Keratinocyte (primary cell): ENCODE measurements at regions not wholly inside any gene's neighbourhood (a gene's known extent, or its start where the extent isn't known, plus 50 kb on each side); places are given as distances from the start of the nearest gene placed in this dataset.
"Not testable (repeated sequence)": the region's sequence is repeated elsewhere in the genome, so short reads cannot be mapped to it uniquely, and the experiment has no call there.

Experiments used
- DNase-seq: peaks from one replicate; pipeline ENCODE4 v3.0.0-alpha.2; 2011; ENCODE audit warnings: low read depth, missing footprints, low spot score
- FAIRE-seq: peaks from 2 replicates; lab custom pipeline; 2011; peaks lifted over from hg19 to GRCh38; lab: Jason Lieb, UNC
- H2AFZ ChIP-seq: 2 replicates; pipeline ENCODE4 v1.6.0; 2012; ENCODE audit warnings: low read length, control low read depth, inconsistent platforms; ENCODE audit not compliant: control insufficient read depth
- H3K27ac ChIP-seq: 2 replicates; pipeline ENCODE4 v1.5.1; 2011; ENCODE audit warnings: low read length; ENCODE audit not compliant: control insufficient read depth, insufficient read depth
- H3K27me3 ChIP-seq: 3 replicates; pipeline ENCODE4 v1.6.0; 2011; ENCODE audit warnings: low read length; ENCODE audit not compliant: control insufficient read depth, insufficient read depth; ENCODE audit errors: extremely low read depth
- H3K36me3 ChIP-seq, 2 experiments: 2 replicates in 1 of 2; 3 replicates in 1 of 2; pipeline ENCODE4 v1.5.1; 2011; ENCODE audit warnings: low read length in 2 of 2, mild to moderate bottlenecking in 1 of 2; ENCODE audit not compliant: control insufficient read depth in 2 of 2, insufficient read depth in 2 of 2; ENCODE audit errors: extremely low read depth in 1 of 2
- H3K4me1 ChIP-seq: 3 replicates; pipeline ENCODE4 v1.5.1; 2011; ENCODE audit warnings: low read length; ENCODE audit not compliant: control insufficient read depth, insufficient read depth; ENCODE audit errors: extremely low read depth
- H3K4me2 ChIP-seq: 3 replicates; pipeline ENCODE4 v1.6.0; 2011; ENCODE audit warnings: low read depth, low read length; ENCODE audit not compliant: control insufficient read depth, insufficient read depth; ENCODE audit errors: extremely low read depth
- H3K4me3 ChIP-seq, 3 experiments: fragments of 200-600 bp in 1 of 3; sonication (generic) in 1 of 3; 2 replicates in 2 of 3; 3 replicates in 1 of 3; pipeline ENCODE4 v1.5.1; 2011 to 2016; ENCODE audit warnings: low read length in 3 of 3, mild to moderate bottlenecking in 3 of 3, control low read depth in 2 of 3, inconsistent platforms in 1 of 3, low read depth in 1 of 3, mixed read lengths in 1 of 3, mixed run types in 1 of 3, moderate library complexity in 1 of 3; ENCODE audit not compliant: control insufficient read depth in 2 of 3, insufficient read depth in 2 of 3; ENCODE audit errors: extremely low read depth in 1 of 3
- H3K79me2 ChIP-seq: 2 replicates; pipeline ENCODE4 v1.6.0; 2012; ENCODE audit warnings: low read length; ENCODE audit not compliant: control insufficient read depth, insufficient read depth
- H3K9ac ChIP-seq: 3 replicates; pipeline ENCODE4 v1.6.0; 2011; ENCODE audit warnings: low read length; ENCODE audit not compliant: control insufficient read depth, insufficient read depth; ENCODE audit errors: extremely low read depth
- H3K9me1 ChIP-seq: 3 replicates; pipeline ENCODE4 v1.6.0; 2011; ENCODE audit warnings: low read length; ENCODE audit not compliant: control insufficient read depth, insufficient read depth; ENCODE audit errors: extremely low read depth
- H3K9me3 ChIP-seq: 2 replicates; pipeline ENCODE4 v1.5.1; 2012; ENCODE audit warnings: low read depth, low read length; ENCODE audit not compliant: control insufficient read depth
- H4K20me1 ChIP-seq: 3 replicates; pipeline ENCODE4 v1.6.0; 2011; ENCODE audit warnings: low read length; ENCODE audit not compliant: control insufficient read depth, insufficient read depth; ENCODE audit errors: extremely low read depth
- CTCF ChIP-seq, 3 experiments: IDR thresholded peaks in 1 of 3; conservative IDR thresholded peaks in 1 of 3; optimal IDR thresholded peaks in 1 of 3; 2 replicates in 2 of 3; 3 replicates in 1 of 3; pipeline versions ENCODE3 to v1.5.1; 2011; ENCODE audit warnings: low read length in 3 of 3, mild to moderate bottlenecking in 3 of 3, moderate library complexity in 2 of 3, control low read depth in 1 of 3, inconsistent platforms in 1 of 3; ENCODE audit not compliant: insufficient read depth in 2 of 3; ENCODE audit errors: extremely low read depth in 1 of 3
- EZH2 ChIP-seq: IDR thresholded peaks from one replicate; pipeline ENCODE4 v1.6.1; 2012; ENCODE audit warnings: inconsistent platforms, mild to moderate bottlenecking, low read length, moderate library complexity
- dilution Hi-C: fragments of 300-500 bp; cut with MboI; formaldehyde crosslinking; loops from one replicate; pipeline ENCODE4 v1.7.0; 2020; ENCODE audit warnings: low sequenced_read_pairs; ENCODE audit not compliant: extremely low pct_ligation_motif_present

DNA sequence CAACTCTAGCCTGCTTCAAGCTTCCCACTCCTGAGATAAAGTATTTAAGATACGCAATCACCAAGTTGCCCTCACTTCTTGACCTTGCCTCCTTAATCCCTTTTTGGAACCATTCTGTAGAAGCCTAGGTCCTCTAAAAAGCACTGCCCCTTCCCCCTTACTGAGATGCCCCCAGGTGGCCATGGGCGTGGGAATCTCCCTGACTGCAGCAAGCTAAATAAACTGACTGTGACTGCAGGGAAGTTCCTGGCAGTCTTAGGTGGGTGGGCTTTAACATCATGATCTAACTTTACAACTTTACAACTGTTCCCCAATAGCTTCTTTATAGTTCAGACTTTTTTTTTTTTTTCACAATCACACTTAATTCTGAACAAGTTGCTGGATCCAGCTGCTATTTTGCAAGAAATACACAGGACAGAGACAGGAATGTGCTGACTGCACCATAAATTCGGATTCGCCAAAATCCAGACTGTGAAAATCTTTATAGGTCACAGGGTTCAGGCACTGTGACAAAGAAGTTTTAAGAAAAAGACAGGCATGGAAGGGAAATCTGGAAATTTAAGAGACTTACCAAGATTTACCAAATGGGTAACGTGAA is 344.2 kb upstream of the SULF2 start:
- Histone ChIP-seq H3K27ac (no peak overlapping the region), H3K4me2 (no peak overlapping the region), H3K79me2 (no peaks in the 10 kb centered on the region), H3K9me3 (no peaks in the 10 kb centered on the region), H2AFZ (no peak overlapping the region), H3K4me3 (no peak overlapping the region), H4K20me1 (no peaks in the 10 kb centered on the region), H3K36me3 (no peaks in the 10 kb centered on the region), H3K9ac (no peak overlapping the region), H3K27me3 (no peaks in the 10 kb centered on the region), H3K9me1 (no peaks in the 10 kb centered on the region), H3K4me1 (peaks cover 15% of the 10 kb centered on the region)
- DNase-seq, result no peak
- FAIRE-seq, result no peak
- dilution Hi-C loops, result no loop called here
- TF ChIP-seq EZH2 (no peak), CTCF (optimal IDR thresholded peaks at IDR 0.05 in 1 of 3, IDR thresholded peaks at IDR 0.05 in 1 of 3, conservative IDR thresholded peaks at IDR 0.05 in 1 of 3; ENCODE audit: extremely low read depth in 1 of 3, insufficient read depth in 2 of 3, low read length in 3 of 3) (no peak)

- dilution Hi-C loops, result no loop called here
- peak overlapping the region; percentile 66 for H3K4me2 ChIP-seq
- H2AFZ ChIP-seq, result no peak overlapping the region
- no peak for TF ChIP-seq CTCF (optimal IDR thresholded peaks at IDR 0.05 in 1 of 3, IDR thresholded peaks at IDR 0.05 in 1 of 3, conservative IDR thresholded peaks at IDR 0.05 in 1 of 3; ENCODE audit: extremely low read depth in 1 of 3, insufficient read depth in 2 of 3, low read length in 3 of 3)
- no peak for TF ChIP-seq EZH2
- peak overlapping the region; percentile 9 for H3K9ac ChIP-seq
- peaks cover 15% of the 10 kb centered on the region for H3K4me1 ChIP-seq
- H3K27me3 ChIP-seq, result no peaks in the 10 kb centered on the region
- no peak for DNase-seq
- no peaks in the 10 kb centered on the region for H3K79me2 ChIP-seq
- peak overlapping the region in 2 of 3 experiments; percentile 24 to 50 for H3K4me3 ChIP-seq
- H3K9me3 ChIP-seq, result no peaks in the 10 kb centered on the region
- peak overlapping the region; percentile 42 for H3K27ac ChIP-seq
- H4K20me1 ChIP-seq, result no peaks in the 10 kb centered on the region
- H3K9me1 ChIP-seq, result no peaks in the 10 kb centered on the region
- no peak for FAIRE-seq
- no peaks in the 10 kb centered on the region for H3K36me3 ChIP-seq
Observed at GRCh38 chr20:48128436-48128835, 343.2 kb upstream of the SULF2 start.

- H3K27me3 ChIP-seq, H3K36me3 ChIP-seq, H3K9ac ChIP-seq, DNase-seq, H2AFZ ChIP-seq, H3K79me2 ChIP-seq, H3K9me1 ChIP-seq, H4K20me1 ChIP-seq, H3K9me3 ChIP-seq, dilution Hi-C loops: not testable (repeated sequence)
- peak overlapping the region; percentile 42 for H3K27ac ChIP-seq
- peak; percentile 41 for FAIRE-seq
- H3K4me2 ChIP-seq, result peak overlapping the region; percentile 66
- H3K4me1 ChIP-seq, result peaks cover 15% of the 10 kb centered on the region
- peak overlapping the region in 2 of 3 experiments; percentile 24 to 50 for H3K4me3 ChIP-seq
Observed at GRCh38 chr20:48127964-48128363, 342.7 kb upstream of the SULF2 start.

DNA sequence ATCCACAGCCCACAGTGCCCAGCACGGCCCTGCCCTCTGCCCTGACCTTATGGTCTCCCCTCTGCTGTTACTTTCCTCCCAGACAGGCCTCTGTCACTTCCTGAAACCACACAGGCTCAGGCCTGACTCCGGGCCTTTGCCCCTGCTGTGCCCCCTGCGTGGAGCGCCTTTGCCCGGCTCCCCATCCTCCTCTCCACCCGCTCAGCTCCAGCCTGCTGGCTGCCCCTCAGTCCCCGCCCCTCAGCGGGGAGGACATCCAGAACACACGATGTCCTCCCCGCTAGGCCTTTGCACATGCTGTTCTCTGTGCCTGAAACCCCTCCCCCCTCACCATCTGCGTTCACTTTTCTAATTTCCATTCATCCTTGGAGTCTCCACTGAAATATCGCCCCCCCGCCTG is 341.9 kb upstream of the SULF2 start:
- H3K9me1 ChIP-seq, H4K20me1 ChIP-seq, H3K36me3 ChIP-seq, H2AFZ ChIP-seq, H3K79me2 ChIP-seq, H3K27ac ChIP-seq, DNase-seq, H3K9ac ChIP-seq, H3K9me3 ChIP-seq, H3K4me3 ChIP-seq, dilution Hi-C loops, H3K4me2 ChIP-seq, FAIRE-seq, H3K27me3 ChIP-seq: not testable (repeated sequence)
- H3K4me1 ChIP-seq, result peaks cover 15% of the 10 kb centered on the region
